ENCODE measurements at regions not wholly inside any gene's neighbourhood (a gene's known extent, or its start where the extent isn't known, plus 50 kb on each side); places are given as distances from the start of the nearest gene placed in this dataset.
A peak's percentile ranks its signal among the peaks of the same experiment; 100 is the strongest.

DNA sequence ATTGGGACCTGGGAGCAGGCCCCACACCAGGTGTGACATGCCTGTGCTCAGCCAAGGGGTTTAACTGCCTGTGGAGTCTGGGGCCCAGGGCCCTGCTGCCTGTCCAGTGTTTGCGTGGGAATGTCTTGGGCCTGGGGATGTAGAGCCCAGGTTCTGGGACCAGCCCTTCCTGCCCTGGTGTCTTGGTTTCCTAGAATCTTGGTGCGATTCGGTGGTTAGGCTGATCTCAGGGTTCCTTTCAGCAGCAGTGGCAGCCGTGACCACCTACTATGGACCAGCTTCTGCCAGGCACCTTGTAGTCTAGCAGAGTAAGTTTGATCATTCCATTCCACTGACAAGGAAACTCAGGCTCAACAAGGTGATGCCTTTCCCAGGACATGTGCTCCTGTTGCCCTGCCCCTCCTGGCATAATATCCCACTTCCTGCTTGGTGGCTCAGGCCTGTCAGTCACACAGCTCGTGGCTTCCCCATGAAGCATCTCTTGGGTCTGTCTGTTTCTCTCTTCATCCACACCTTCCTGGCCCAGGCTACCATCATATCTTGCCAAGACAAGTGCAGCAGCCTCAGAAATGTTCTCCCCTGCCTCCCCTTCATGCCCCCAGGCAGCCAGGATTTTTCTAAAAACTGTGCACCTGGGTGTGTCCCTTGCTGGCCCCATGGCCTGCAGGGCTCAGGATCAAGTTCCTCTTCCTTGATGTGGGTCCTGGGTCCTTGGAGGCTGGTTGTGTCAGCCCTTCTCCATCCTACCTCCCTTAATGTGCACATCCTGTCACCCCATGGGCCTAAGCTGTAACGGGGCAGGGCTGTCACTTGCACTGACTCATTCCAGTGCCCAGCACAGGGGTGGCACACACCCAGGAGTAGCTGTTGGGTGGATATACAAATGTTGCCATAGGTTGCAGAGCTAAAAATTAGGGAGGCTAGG lies 101.6 kb downstream of the SLC25A47 start:
- no peak overlapping the region for H3K4me3 ChIP-seq (ENCODE audit: low read depth, low read length)
- ChIA-PET CTCF (interaction anchor here (0.7 to 6.3 kb wide), 7 partner anchors 8 to 238 kb away, joined by 3 to 52 read pairs (median 5); no protein-coding TSS in a partner anchor), POLR2A (no interaction called here)
- DNase-seq (ENCODE audit: low read depth, low spot score) = no peak
- TF ChIP-seq, protein P1, sequence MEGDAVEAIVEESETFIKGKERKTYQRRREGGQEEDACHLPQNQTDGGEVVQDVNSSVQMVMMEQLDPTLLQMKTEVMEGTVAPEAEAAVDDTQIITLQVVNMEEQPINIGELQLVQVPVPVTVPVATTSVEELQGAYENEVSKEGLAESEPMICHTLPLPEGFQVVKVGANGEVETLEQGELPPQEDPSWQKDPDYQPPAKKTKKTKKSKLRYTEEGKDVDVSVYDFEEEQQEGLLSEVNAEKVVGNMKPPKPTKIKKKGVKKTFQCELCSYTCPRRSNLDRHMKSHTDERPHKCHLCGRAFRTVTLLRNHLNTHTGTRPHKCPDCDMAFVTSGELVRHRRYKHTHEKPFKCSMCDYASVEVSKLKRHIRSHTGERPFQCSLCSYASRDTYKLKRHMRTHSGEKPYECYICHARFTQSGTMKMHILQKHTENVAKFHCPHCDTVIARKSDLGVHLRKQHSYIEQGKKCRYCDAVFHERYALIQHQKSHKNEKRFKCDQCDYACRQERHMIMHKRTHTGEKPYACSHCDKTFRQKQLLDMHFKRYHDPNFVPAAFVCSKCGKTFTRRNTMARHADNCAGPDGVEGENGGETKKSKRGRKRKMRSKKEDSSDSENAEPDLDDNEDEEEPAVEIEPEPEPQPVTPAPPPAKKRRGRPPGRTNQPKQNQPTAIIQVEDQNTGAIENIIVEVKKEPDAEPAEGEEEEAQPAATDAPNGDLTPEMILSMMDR (IDR thresholded peaks at IDR 0.05; ENCODE audit: insufficient read depth, low read length, missing control alignments) = no peak

- TF ChIP-seq, protein P1 (IDR thresholded peaks at IDR 0.05; ENCODE audit: insufficient read depth, low read length, missing control alignments) = no peak
- no peak overlapping the region for H3K4me3 ChIP-seq (ENCODE audit: low read depth, low read length)
- DNase-seq (ENCODE audit: low read depth, low spot score) = no peak
- ChIA-PET CTCF (interaction anchor here (0.6 to 6.3 kb wide), 8 partner anchors 9 to 254 kb away, joined by 3 to 52 read pairs (median 5); no protein-coding TSS in a partner anchor), POLR2A (no interaction called here)
Observed at GRCh38 chr14:100425429-100425827, 102.3 kb downstream of the SLC25A47 start.

DNA sequence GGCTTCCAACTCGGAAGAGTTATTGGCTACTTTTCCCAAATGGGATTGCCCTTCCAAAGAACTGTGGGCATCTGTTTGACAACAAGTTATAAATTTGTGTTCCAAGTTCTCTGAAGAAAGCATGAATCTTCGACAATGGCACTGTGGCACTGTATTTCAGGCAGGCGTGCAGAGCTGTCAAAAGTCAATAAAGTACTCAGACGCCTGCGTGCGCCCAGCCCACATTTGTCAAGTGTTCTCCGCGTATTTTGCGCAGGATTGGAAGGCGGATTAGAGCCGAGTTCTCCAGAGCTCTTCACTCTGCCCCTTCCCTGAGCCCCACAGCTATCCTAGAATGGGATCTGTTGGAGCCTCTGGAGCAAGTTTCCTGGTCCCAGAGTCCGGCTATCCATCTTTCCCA lies 103.2 kb downstream of the SLC25A47 start:
- TF ChIP-seq, protein P1 (IDR thresholded peaks at IDR 0.05; ENCODE audit: insufficient read depth, low read length, missing control alignments) = no peak
- ChIA-PET POLR2A (interaction anchor here (1.1 kb wide), 1 partner anchor 13 kb away, joined by 3 read pairs; no protein-coding TSS in a partner anchor), CTCF (interaction anchor here (0.8 to 4.9 kb wide), 5 partner anchors 10 to 230 kb away, joined by 3 to 39 read pairs (median 4); no protein-coding TSS in a partner anchor)
- H3K4me3 ChIP-seq (ENCODE audit: low read depth, low read length) = no peak overlapping the region
- no peak for DNase-seq (ENCODE audit: low read depth, low spot score)

- CTCF ChIA-PET = interaction anchor here (0.8 to 4.9 kb wide), 7 partner anchors 9 to 235 kb away, joined by 3 to 39 read pairs (median 4); no protein-coding TSS in a partner anchor
- H3K4me3 ChIP-seq (ENCODE audit: low read depth, low read length) = no peak overlapping the region
- TF ChIP-seq, protein P1 (IDR thresholded peaks at IDR 0.05; ENCODE audit: insufficient read depth, low read length, missing control alignments) = no peak
- DNase-seq (ENCODE audit: low read depth, low spot score) = no peak
- POLR2A ChIA-PET = no interaction called here
Observed at GRCh38 chr14:100427166-100427565, 104.0 kb downstream of the SLC25A47 start.

GRCh38 chr14:100428727-100429126 lies 105.6 kb downstream of the SLC25A47 start:
- CTCF ChIA-PET = interaction anchor here (1.3 to 4.9 kb wide), 4 partner anchors 12 to 225 kb away, joined by 4 to 39 read pairs (median 6); no protein-coding TSS in a partner anchor
- peak; percentile 46 for DNase-seq (ENCODE audit: low read depth, low spot score)
- TF ChIP-seq, protein P1 (IDR thresholded peaks at IDR 0.05; ENCODE audit: insufficient read depth, low read length, missing control alignments) = no peak
- POLR2A ChIA-PET = no interaction called here
- H3K4me3 ChIP-seq (ENCODE audit: low read depth, low read length) = no peak overlapping the region

- no peak for DNase-seq (ENCODE audit: low read depth, low spot score)
- ChIA-PET POLR2A (no interaction called here), CTCF (interaction anchor here (1.3 kb wide), 1 partner anchor 47 kb away, joined by 4 read pairs; no protein-coding TSS in a partner anchor)
- H3K4me3 ChIP-seq (ENCODE audit: low read depth, low read length) = no peak overlapping the region
- TF ChIP-seq, protein P1 (IDR thresholded peaks at IDR 0.05; ENCODE audit: insufficient read depth, low read length, missing control alignments) = no peak
Observed at GRCh38 chr14:100429537-100429936, 106.4 kb downstream of the SLC25A47 start.
